ENCODE measurements at regions not wholly inside any gene's neighbourhood (a gene's known extent, or its start where the extent isn't known, plus 50 kb on each side); places are given as distances from the start of the nearest gene placed in this dataset.

DNA sequence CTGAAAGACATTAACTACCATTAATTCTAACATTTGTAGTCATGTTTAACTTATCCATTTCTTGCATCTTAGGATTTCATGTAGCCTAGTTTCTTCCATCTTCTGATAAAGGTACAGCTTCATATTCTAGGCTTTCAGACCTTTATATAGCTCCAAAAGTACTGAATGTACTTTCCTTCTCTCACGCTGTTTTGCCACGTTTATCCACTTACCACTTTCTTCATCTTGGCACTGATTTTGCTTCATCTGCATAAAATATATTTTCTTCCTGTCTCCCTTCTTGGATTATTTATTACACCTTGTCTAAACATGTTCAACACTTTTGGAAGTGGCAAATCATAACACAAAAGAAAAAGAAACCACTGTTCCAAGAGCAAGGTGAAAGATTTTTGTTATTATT is 553.8 kb downstream of the DTWD2 start:
- intact Hi-C loops (cut with DNase I), result no loop called here
- TF ChIP-seq, protein P1, sequence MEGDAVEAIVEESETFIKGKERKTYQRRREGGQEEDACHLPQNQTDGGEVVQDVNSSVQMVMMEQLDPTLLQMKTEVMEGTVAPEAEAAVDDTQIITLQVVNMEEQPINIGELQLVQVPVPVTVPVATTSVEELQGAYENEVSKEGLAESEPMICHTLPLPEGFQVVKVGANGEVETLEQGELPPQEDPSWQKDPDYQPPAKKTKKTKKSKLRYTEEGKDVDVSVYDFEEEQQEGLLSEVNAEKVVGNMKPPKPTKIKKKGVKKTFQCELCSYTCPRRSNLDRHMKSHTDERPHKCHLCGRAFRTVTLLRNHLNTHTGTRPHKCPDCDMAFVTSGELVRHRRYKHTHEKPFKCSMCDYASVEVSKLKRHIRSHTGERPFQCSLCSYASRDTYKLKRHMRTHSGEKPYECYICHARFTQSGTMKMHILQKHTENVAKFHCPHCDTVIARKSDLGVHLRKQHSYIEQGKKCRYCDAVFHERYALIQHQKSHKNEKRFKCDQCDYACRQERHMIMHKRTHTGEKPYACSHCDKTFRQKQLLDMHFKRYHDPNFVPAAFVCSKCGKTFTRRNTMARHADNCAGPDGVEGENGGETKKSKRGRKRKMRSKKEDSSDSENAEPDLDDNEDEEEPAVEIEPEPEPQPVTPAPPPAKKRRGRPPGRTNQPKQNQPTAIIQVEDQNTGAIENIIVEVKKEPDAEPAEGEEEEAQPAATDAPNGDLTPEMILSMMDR (IDR thresholded peaks at IDR 0.05), result no peak
- no peak for TF ChIP-seq POLR2A (IDR thresholded peaks at IDR 0.05)
- H3K4me3 ChIP-seq, result no peak overlapping the region
- no peak for DNase-seq
- H3K9me3 ChIP-seq, result no peaks in the 10 kb centered on the region
- 24 to 55% methylated on average over 2 of the region's 2 CpGs for WGBS, 2 donors
- H3K36me3 ChIP-seq, result no peaks in the 10 kb centered on the region
- H3K4me1 ChIP-seq, result no peaks in the 10 kb centered on the region
- no peaks in the 10 kb centered on the region for H3K27me3 ChIP-seq
- H3K27ac ChIP-seq, result no peak overlapping the region

DNA sequence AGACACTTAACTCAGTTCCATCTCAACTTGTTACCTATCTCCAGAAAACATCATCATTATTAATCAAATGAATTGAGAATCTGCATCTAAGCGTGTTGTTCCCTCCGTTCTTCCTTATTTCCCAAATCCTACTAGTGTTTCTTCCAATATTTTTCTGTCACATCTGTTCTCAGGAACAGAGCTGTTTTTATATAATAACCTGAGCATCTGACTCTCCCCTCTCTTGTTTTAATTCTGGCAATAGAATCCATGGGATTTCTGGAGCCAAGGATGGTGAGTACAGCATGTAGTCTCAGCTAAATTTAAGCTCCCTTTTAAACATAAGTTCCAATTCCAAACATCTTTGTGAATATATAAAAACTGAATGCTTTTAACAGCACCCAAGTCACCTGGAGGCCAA is 558.3 kb downstream of the DTWD2 start:
- WGBS, 2 donors, result 95 to 98% methylated on average over 2 of the region's 2 CpGs
- TF ChIP-seq, protein P1 (IDR thresholded peaks at IDR 0.05), result no peak
- TF ChIP-seq POLR2A (IDR thresholded peaks at IDR 0.05), result no peak

DNA sequence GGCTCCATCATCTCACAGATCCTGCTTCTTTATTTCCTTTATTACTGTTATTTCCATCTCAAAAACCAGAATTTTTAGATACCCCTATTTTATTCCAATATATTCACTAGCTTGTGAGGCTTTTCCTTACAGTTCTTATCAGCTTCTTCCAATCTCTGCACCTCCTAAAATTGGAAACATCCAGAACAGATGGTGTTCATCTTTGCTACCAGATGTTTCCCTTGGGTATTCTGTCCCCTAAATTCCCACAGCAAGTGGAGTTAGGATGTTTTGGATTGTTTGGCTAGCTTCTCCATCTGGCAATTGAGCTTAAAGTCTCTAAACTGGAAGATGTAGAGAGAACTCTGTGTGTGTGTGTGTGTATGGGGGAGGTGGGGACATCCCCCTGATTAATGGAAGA is 580.4 kb downstream of the DTWD2 start:
- Histone ChIP-seq H3K27ac (no peak overlapping the region), H3K27me3 (no peaks in the 10 kb centered on the region), H3K4me1 (no peaks in the 10 kb centered on the region), H3K9me3 (no peaks in the 10 kb centered on the region), H3K4me3 (no peak overlapping the region), H3K36me3 (no peaks in the 10 kb centered on the region)
- no peak for DNase-seq
- intact Hi-C loops (cut with DNase I), result no loop called here
- TF ChIP-seq POLR2A (IDR thresholded peaks at IDR 0.05), result no peak
- TF ChIP-seq, protein P1 (IDR thresholded peaks at IDR 0.05), result no peak

More for the DNA sequence above, 558.3 kb downstream of the DTWD2 start:
- H3K27ac ChIP-seq, result no peak overlapping the region
- intact Hi-C loops (cut with DNase I), result no loop called here
- H3K9me3 ChIP-seq, result no peaks in the 10 kb centered on the region
- H3K4me3 ChIP-seq, result no peak overlapping the region
- DNase-seq, result no peak
- H3K36me3 ChIP-seq, result no peaks in the 10 kb centered on the region
- no peaks in the 10 kb centered on the region for H3K27me3 ChIP-seq
- no peaks in the 10 kb centered on the region for H3K4me1 ChIP-seq

DNA sequence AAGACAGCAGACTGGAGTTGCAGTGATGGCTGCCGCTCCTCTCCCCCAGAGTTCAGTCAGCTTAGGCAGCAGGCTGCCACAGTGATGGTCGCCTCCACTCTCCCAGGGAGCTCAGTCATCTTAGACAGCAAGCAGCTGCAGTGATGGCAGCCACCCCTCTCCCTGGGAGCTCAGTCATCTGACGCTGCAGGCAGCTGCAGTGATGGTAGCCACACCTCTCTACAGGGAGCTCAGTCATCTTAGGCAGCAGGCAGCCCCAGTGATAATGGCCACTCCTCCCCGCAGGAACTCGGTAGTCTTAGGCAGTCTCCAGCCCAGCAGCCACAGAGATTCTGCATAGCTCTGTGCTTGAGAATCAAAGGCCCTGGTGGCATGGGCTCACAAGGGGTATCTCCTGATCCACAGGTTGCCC is 582.7 kb downstream of the DTWD2 start:
- intact Hi-C loops (cut with DNase I), result no loop called here
- Histone ChIP-seq H3K9me3 (no peaks in the 10 kb centered on the region), H3K27ac (no peak overlapping the region), H3K36me3 (no peaks in the 10 kb centered on the region), H3K4me1 (no peaks in the 10 kb centered on the region), H3K27me3 (no peaks in the 10 kb centered on the region), H3K4me3 (no peak overlapping the region)
- WGBS, 2 donors, result 65 to 100% methylated on average over 2 of the region's 5 CpGs
- no peak for DNase-seq
- TF ChIP-seq POLR2A (IDR thresholded peaks at IDR 0.05), result no peak
- TF ChIP-seq, protein P1 (IDR thresholded peaks at IDR 0.05), result no peak

DNA sequence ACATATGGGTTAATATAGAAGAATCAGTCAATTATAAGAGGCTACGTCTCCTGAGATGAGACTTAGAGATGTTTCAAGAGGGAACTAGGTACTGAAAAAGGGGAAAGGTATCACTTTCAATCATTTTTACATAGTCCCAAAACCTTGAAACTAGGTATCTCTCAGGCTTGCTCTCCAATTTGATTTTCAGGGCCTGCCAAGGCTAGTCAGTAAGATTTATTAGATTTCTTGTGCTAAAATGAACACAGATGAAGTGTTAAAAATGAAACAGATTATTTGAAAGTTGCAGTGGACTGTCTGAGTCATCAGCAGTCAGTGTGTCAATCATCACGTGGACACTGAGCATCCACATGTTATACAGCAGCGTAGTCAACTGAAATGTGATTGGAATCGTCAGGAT is 591.1 kb downstream of the DTWD2 start:
- 64 to 66% methylated on average over 4 of the region's 4 CpGs for WGBS, 2 donors
- TF ChIP-seq, protein P1 (IDR thresholded peaks at IDR 0.05), result no peak
- no peak for TF ChIP-seq POLR2A (IDR thresholded peaks at IDR 0.05)
- Histone ChIP-seq H3K9me3 (no peaks in the 10 kb centered on the region), H3K27me3 (no peaks in the 10 kb centered on the region), H3K4me3 (no peak overlapping the region), H3K4me1 (no peaks in the 10 kb centered on the region), H3K27ac (no peak overlapping the region), H3K36me3 (no peaks in the 10 kb centered on the region)
- no peak for DNase-seq
- intact Hi-C loops (cut with DNase I), result no loop called here
